Epithelial cell of esophagus (primary cell): ENCODE measurements at regions not wholly inside any gene's neighbourhood (a gene's known extent, or its start where the extent isn't known, plus 50 kb on each side); places are given as distances from the start of the nearest gene placed in this dataset.

Source experiments
- DNase-seq: peaks from one replicate; pipeline ENCODE4 v3.0.0; 2010; ENCODE audit warnings: low read depth
- H3K4me3 ChIP-seq: 2 replicates; pipeline ENCODE4 v1.5.1; 2011; ENCODE audit warnings: mild to moderate bottlenecking, low read length, control low read depth
- CTCF ChIP-seq: IDR thresholded peaks from 2 replicates; pipeline ENCODE4 v1.5.1; 2011; ENCODE audit warnings: low read depth, mild to moderate bottlenecking, low read length, control low read depth, inconsistent platforms; ENCODE audit not compliant: insufficient read depth; ENCODE audit errors: missing control alignments

DNA sequence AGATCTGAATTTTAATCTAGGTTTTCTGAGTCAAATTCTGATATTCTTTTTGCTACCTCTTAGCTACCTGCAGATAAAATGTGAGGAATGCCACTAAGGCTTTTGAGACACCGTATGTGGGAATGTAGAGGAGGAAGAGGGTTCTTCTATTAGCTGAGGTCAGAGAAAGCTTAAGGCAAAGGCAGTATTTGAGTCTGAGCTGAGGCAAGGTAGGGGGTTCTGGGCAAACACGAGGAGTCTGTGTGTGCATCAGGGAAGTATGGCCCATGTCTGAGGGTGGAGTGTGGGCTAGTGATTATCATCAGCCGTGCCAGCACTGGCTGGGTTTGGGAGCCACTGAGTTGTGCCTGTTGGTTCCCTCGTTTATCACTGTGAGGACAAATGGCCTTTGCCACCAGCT, 181.1 kb downstream of the SOX2 start:
- TF ChIP-seq CTCF: no peak
- H3K4me3 ChIP-seq: no peak overlapping the region
- DNase-seq: no peak

DNA sequence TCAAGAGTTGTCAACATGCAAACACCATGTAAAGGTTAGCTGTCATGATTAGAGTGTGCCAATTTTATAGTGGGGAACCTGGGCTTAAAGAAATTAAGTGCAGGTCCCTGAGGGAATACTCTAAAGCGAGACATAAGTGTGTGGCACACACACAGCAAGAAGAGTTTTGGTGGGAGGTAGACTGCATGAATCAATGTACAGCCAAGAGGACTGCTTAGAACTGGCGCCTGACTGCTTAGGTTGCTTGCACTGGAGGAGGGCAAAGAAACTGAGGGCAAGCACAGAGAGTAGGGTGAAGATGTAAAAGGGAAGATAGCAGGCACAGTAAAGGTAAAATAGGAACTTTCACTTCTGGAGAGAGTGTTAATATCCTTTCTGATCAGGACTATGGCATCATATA, 184.9 kb downstream of the SOX2 start:
- DNase-seq: no peak
- H3K4me3 ChIP-seq: no peak overlapping the region
- no peak for TF ChIP-seq CTCF

DNA sequence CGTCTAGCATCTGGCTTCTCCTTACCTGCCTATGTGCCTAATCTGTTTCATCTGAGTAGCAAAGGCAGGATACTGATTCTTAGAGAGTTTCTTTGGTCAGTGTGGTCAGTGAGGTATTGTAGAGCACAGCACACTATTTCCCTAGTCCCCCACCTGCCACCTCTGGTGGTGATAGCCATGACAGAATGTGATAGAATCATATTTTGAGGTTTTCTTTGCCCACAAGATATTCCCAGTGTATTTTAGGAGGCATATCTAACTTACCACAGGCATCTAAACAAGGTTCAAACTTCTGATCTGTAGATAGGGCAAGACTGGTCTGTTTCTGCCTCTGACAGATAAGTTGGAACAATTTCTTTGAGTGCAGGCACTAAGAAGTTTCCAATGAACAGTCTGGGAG, 188.0 kb downstream of the SOX2 start:
- DNase-seq: no peak
- H3K4me3 ChIP-seq: no peak overlapping the region
- TF ChIP-seq CTCF: no peak

GRCh38 chr3:181901626-181902025, 189.9 kb downstream of the SOX2 start:
- TF ChIP-seq CTCF: no peak
- DNase-seq: no peak
- H3K4me3 ChIP-seq: no peak overlapping the region

DNA sequence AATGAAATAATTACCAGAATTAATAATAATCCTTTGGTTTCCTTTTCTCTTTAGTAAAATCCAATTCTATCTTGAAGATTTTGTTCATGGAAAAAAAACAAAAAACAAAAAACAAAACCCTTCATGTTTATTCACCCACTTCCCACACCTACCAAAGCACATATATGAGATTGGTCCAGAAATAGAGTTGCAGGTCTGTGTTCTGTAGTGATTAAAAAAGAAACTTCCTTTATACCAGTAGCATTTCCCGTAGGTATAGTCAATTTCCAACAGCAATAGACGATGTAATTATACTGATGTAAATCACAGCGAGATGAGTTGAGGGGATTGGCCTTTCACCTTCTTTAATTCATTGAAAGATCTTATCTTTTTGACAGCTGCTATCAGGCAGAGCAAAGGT, 194.6 kb downstream of the SOX2 start:
- no peak overlapping the region for H3K4me3 ChIP-seq
- TF ChIP-seq CTCF: no peak
- DNase-seq: no peak

GRCh38 chr3:181909241-181909640, 197.5 kb downstream of the SOX2 start:
- no peak for TF ChIP-seq CTCF
- DNase-seq: no peak
- no peak overlapping the region for H3K4me3 ChIP-seq

DNA sequence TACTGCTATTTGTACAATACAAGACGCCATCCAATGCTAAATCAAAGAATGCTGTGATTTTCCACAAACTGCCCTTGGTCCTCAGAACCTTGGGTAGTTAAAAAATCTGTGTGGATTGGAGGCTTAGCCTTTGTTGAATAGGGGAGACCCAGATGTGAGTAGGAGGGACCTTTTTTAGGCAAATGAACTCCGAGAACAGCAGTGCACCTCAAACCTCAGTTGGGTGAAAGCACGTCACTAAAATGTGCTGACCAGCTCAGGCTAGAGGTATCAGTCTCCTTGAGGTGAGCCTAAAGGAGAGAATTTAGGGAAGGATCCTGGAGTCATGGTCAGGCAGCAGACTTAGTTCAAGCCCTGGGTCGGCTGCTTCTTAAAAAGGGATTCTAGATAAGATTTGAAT, 200.7 kb downstream of the SOX2 start:
- no peak overlapping the region for H3K4me3 ChIP-seq
- no peak for DNase-seq
- TF ChIP-seq CTCF: no peak
